SU-DHL-6 (cell line): ENCODE measurements at regions not wholly inside any gene's neighbourhood (a gene's known extent, or its start where the extent isn't known, plus 50 kb on each side); places are given as distances from the start of the nearest gene placed in this dataset.
"Not testable (repeated sequence)": the region's sequence is repeated elsewhere in the genome, so short reads cannot be mapped to it uniquely, and the experiment has no call there.

Source experiments
- H2AFZ ChIP-seq: fragments of 200-600 bp; sonication (generic); 2 replicates; pipeline ENCODE4 v1.6.1; 2014; ENCODE audit warnings: low read depth, mild to moderate bottlenecking, moderate library complexity, mixed read lengths, antibody characterized with exemption, low read length; ENCODE audit not compliant: severe bottlenecking
- H3F3A ChIP-seq: fragments of 200-600 bp; shearing (Covaris generic); 2 replicates; pipeline ENCODE4 v1.6.0; 2016; ENCODE audit warnings: antibody characterized with exemption, mild to moderate bottlenecking; ENCODE audit not compliant: insufficient read depth
- H3K27ac ChIP-seq: fragments of 200-600 bp; sonication (generic); 2 replicates; pipeline ENCODE4 v1.5.1; 2016; ENCODE audit warnings: low read depth, mild to moderate bottlenecking, low read length, moderate library complexity, mixed read lengths
- H3K27me3 ChIP-seq: fragments of 200-600 bp; sonication (generic), shearing (Covaris generic); 2 replicates; pipeline ENCODE4 v1.6.0; 2014; ENCODE audit warnings: mild to moderate bottlenecking, low read length
- H3K36me3 ChIP-seq: fragments of 200-600 bp; sonication (generic); 2 replicates; pipeline ENCODE4 v1.6.1; 2014; ENCODE audit warnings: mild to moderate bottlenecking, low read length, mixed read lengths
- H3K4me2 ChIP-seq: fragments of 300-600, 200-600 bp; shearing (Covaris generic), sonication (generic); 2 replicates; pipeline ENCODE4 v1.6.0; 2014; ENCODE audit warnings: low read length, low read depth, mild to moderate bottlenecking; ENCODE audit not compliant: poor library complexity, severe bottlenecking
- H3K4me3 ChIP-seq: fragments of 200-600 bp; sonication (generic); 2 replicates; pipeline ENCODE4 v1.5.1; 2014; ENCODE audit warnings: antibody characterized with exemption, low read length, mild to moderate bottlenecking, mixed read lengths; ENCODE audit not compliant: insufficient read depth, poor library complexity, severe bottlenecking
- H3K79me2 ChIP-seq: fragments of 200-600 bp; sonication (generic); 2 replicates; pipeline ENCODE4 v1.6.1; 2014; ENCODE audit warnings: mild to moderate bottlenecking, low read length, moderate library complexity; ENCODE audit not compliant: insufficient read depth
- H3K9ac ChIP-seq: fragments of 200-600 bp; sonication (generic); 2 replicates; pipeline ENCODE4 v1.7.0; 2014; ENCODE audit warnings: mild to moderate bottlenecking, low read length
- H3K9me2 ChIP-seq: fragments of 200-600 bp; sonication (generic); replicated peaks from 2 replicates; pipeline ENCODE4 v1.6.1; 2014; ENCODE audit warnings: low read length; ENCODE audit not compliant: insufficient read depth
- H3K9me3 ChIP-seq: fragments of 200-600 bp; sonication (generic); 2 replicates; pipeline ENCODE4 v1.6.1; 2014; ENCODE audit warnings: low read length, mixed read lengths; ENCODE audit not compliant: insufficient read depth
- H4K20me1 ChIP-seq: fragments of 200-600 bp; sonication (generic); 2 replicates; pipeline ENCODE4 v1.6.1; 2014; ENCODE audit warnings: low read depth, mild to moderate bottlenecking, antibody characterized with exemption, low read length, moderate library complexity, mixed read lengths
- EZH2phosphoT487 ChIP-seq: fragments of 200-600 bp; sonication (generic), shearing (Covaris generic); conservative IDR thresholded peaks from 2 replicates; pipeline ENCODE4 v1.6.1; 2018; ENCODE audit warnings: mild to moderate bottlenecking, antibody characterized with exemption, low read length, moderate library complexity, mixed read lengths
- TF ChIP-seq, protein P1 (sequence below): fragments of 200-600 bp; sonication (generic); IDR thresholded peaks from one replicate; pipeline ENCODE4 v1.5.1; 2017; ENCODE audit warnings: antibody characterized with exemption, mild to moderate bottlenecking, low read length, moderate library complexity; ENCODE audit not compliant: insufficient read depth, poor library complexity, severe bottlenecking

DNA sequence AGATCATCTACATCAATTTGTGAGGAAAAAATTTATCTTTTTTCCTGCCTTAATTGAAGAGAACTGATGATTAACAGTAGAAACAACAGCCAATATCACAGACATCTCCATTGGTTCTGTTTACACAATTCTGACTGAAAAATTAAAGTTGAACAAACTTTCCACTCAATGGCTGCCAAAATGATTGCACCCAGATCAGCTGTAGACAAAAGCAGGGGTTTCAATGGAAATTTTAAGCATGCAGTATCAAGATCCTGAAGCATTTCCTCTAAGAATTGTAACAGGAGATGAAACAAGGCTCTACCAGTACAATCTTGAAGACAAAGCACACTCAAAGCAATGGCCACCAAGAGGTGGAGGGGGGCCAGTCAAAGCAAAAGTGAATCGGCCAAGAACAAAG lies 231.6 kb upstream of the KRR1 start:
- no peak overlapping the region for H3K4me2 ChIP-seq
- H3K9me2 ChIP-seq, result no peaks in the 10 kb centered on the region
- no peaks in the 10 kb centered on the region for H3F3A ChIP-seq
- H4K20me1 ChIP-seq, result no peaks in the 10 kb centered on the region
- H3K4me3 ChIP-seq, result no peak overlapping the region
- no peaks in the 10 kb centered on the region for H3K27me3 ChIP-seq
- H3K9me3 ChIP-seq, result no peaks in the 10 kb centered on the region
- no peak overlapping the region for H2AFZ ChIP-seq
- no peaks in the 10 kb centered on the region for H3K36me3 ChIP-seq
- no peaks in the 10 kb centered on the region for H3K79me2 ChIP-seq
- H3K9ac ChIP-seq, result no peak overlapping the region
- no peak overlapping the region for H3K27ac ChIP-seq
- TF ChIP-seq, protein P1, sequence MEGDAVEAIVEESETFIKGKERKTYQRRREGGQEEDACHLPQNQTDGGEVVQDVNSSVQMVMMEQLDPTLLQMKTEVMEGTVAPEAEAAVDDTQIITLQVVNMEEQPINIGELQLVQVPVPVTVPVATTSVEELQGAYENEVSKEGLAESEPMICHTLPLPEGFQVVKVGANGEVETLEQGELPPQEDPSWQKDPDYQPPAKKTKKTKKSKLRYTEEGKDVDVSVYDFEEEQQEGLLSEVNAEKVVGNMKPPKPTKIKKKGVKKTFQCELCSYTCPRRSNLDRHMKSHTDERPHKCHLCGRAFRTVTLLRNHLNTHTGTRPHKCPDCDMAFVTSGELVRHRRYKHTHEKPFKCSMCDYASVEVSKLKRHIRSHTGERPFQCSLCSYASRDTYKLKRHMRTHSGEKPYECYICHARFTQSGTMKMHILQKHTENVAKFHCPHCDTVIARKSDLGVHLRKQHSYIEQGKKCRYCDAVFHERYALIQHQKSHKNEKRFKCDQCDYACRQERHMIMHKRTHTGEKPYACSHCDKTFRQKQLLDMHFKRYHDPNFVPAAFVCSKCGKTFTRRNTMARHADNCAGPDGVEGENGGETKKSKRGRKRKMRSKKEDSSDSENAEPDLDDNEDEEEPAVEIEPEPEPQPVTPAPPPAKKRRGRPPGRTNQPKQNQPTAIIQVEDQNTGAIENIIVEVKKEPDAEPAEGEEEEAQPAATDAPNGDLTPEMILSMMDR, result no peak
- no peak for TF ChIP-seq EZH2phosphoT487

DNA sequence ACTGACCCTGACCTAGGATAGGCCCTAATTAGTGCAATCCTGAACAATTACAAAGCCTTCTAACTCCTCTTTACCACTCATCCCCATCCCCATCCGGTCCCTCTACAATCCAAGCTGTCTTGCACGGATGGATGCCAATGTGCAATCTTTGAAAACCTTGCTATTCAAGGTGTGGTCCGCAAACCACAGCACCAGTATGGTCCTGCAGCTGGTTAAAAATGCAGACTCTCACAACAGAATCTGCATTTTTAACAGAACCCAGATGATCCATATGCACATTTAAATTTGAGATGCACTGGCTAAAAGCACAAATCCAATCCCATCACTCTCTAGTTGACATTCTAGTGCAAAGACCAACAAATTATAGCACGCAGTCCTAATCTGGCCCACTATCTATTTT lies 230.6 kb upstream of the KRR1 start:
- TF ChIP-seq, protein P1, result no peak
- no peak for TF ChIP-seq EZH2phosphoT487
- Histone ChIP-seq H3K9me2 (no peaks in the 10 kb centered on the region), H3K4me3 (no peak overlapping the region), H2AFZ (no peak overlapping the region), H3K4me2 (no peak overlapping the region), H3K9me3 (no peaks in the 10 kb centered on the region), H3K27ac (no peak overlapping the region), H3K79me2 (no peaks in the 10 kb centered on the region), H3F3A (no peaks in the 10 kb centered on the region), H4K20me1 (no peaks in the 10 kb centered on the region), H3K27me3 (no peaks in the 10 kb centered on the region), H3K36me3 (no peaks in the 10 kb centered on the region), H3K9ac (no peak overlapping the region)

DNA sequence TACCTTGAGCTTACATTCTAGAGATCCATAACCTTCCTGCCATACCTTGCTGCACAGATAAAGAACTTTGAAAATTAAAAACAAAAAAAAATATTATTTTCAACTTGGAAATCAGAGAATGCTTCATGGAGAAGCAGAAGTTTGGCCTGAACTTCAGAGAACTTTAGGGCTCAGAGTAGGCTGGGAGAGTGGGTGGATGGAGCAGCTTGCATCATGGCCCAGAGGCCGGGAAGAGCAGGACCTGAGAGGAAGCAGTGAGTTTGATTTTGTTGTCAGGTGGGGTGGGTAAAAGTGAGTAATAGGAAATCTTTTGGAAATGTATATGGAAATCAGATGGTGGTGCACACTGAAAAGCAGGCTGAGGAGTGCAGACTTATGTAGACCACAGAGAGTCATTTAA lies 228.5 kb upstream of the KRR1 start:
- Histone ChIP-seq H4K20me1 (no peaks in the 10 kb centered on the region), H3F3A (no peaks in the 10 kb centered on the region)

DNA sequence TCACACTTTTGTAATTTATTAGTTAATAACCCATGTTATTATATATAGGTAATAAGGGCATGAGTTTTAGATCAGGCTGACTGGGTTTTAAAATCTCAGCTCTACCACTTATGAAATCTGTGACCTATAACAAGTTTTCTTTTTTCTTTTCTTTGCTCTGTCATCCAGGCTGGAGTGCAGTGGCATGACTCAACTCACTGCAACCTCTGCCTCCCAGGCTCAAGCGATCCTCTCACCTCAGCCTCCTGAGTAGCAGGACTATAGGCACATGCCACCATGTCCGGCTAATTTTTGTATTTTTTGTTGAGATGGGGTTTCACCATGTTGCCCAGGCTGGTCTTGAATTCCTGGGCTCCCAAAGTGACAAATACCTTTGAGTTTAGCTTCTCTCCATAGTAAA lies 227.7 kb upstream of the KRR1 start:
- H3K27me3 ChIP-seq, H3K9me2 ChIP-seq, H3F3A ChIP-seq, H4K20me1 ChIP-seq, H3K4me2 ChIP-seq, H3K9me3 ChIP-seq, H3K36me3 ChIP-seq, H3K4me3 ChIP-seq, H3K27ac ChIP-seq, H2AFZ ChIP-seq, H3K79me2 ChIP-seq, H3K9ac ChIP-seq: not testable (repeated sequence)

More for the DNA sequence above, 228.5 kb upstream of the KRR1 start:
- Histone ChIP-seq H3K27ac (no peak overlapping the region), H3K79me2 (no peaks in the 10 kb centered on the region), H3K9me3 (no peaks in the 10 kb centered on the region), H3K4me3 (no peak overlapping the region), H3K9ac (no peak overlapping the region), H3K27me3 (no peaks in the 10 kb centered on the region), H3K36me3 (no peaks in the 10 kb centered on the region), H3K9me2 (no peaks in the 10 kb centered on the region), H3K4me2 (no peak overlapping the region), H2AFZ (no peak overlapping the region)
- TF ChIP-seq, protein P1, result no peak
- TF ChIP-seq EZH2phosphoT487, result no peak
